ENCODE measurements at regions not wholly inside any gene's neighbourhood (a gene's known extent, or its start where the extent isn't known, plus 50 kb on each side); places are given as distances from the start of the nearest gene placed in this dataset.
"Not testable (repeated sequence)": the region's sequence is repeated elsewhere in the genome, so short reads cannot be mapped to it uniquely, and the experiment has no call there.

DNA sequence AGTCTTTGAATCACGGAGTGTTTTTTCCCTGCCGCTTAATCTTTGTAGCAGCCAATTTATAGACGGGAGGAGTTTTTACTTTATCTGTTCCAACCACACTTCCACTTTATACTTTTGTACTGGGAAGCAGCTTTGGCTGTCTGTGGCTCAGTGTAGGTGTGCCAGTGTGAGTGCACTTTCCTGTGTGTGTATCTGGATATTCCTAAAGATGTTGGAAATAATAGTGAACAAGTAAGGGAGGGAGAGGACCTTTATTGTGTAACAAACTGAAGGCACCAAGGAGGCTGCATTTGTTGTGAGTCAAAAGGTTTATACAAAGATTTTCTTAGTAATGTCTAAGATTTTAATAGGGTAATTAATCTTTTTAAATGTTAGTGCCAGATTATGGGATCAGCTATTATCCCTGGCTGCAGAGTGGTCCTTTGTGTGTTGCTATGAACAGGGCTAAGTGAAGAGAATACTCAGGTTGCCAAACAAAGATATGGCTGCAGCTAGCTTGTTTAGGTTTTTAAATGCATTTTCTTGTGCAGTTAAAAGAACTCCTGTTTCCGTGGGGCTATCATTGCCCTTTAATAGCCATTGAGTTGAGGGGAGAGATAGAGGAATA is 226.3 kb downstream of the RNF144B start:
- no peak for ATAC-seq
- no peak overlapping the region for H3K27ac Mint-ChIP-seq
- no peak for DNase-seq (ENCODE audit: low spot score in 2 of 2)
- H3K9me3 Mint-ChIP-seq, result no peaks in the 10 kb centered on the region
- H3K36me3 Mint-ChIP-seq, result no peaks in the 10 kb centered on the region
- no peaks in the 10 kb centered on the region for H3K4me1 Mint-ChIP-seq
- no peak overlapping the region for H3K4me3 Mint-ChIP-seq

DNA sequence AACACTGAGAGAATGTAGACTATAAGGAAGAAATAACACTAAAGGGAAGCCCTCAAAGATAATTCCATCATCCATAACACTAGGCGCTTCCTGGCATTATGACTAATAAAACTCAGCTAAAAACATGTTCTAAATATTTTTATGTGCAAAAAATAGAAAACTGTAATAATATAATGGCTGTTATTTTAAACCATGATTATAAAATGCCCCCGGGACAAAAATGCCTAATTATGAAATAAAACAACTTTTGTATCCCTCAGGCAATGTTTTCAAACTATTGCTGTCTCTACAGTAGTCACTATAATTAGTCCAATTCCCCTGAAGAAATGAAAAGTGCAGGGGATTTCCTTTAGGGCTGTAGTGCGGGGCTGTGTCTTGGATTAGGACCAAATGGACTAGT is 242.4 kb downstream of the RNF144B start:
- H3K36me3 Mint-ChIP-seq, result no peaks in the 10 kb centered on the region
- H3K4me3 Mint-ChIP-seq, result no peak overlapping the region
- DNase-seq (ENCODE audit: low spot score in 2 of 2) (no peak), ATAC-seq (no peak)
- H3K27ac Mint-ChIP-seq, result no peak overlapping the region
- no peaks in the 10 kb centered on the region for H3K9me3 Mint-ChIP-seq
- no peaks in the 10 kb centered on the region for H3K4me1 Mint-ChIP-seq

DNA sequence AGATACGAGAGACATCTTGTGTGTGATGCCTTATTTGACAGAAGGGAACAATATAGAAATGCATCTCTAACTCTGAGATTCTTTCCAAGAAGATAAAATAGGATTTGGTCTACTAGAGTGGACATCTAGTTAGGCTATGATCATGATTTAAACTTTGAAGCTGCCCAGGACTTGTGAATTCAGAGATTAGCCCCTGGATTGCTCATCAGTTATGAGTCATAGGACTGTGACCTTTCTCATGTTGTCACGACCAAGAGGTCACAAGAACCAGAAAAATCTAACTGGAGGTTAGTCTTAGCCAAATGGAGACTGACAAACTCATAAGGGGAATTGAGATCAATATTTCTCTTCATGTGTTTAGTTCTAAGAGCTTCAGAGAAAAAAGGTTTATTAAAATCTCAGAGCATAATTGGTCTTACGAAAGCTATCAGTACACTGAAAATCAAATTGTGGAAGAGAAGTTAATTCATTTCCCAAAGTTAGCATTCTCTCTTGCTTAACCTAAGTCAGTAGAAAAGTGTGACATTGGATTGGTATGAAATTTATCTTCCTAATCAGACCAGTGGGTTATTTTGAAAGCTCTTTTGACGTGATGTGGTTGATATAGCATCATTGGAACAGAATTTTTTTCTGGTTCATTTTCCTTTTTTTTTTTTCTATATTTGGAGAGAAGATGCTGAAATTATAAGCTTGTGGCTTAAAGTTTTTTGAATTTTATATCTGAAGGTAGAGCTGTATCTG is 245.7 kb downstream of the RNF144B start:
- Mint-ChIP-seq H3K4me3 (no peak overlapping the region), H3K36me3 (no peaks in the 10 kb centered on the region), H3K4me1 (no peaks in the 10 kb centered on the region), H3K27ac (no peak overlapping the region), H3K9me3 (no peaks in the 10 kb centered on the region)
- no peak for DNase-seq (ENCODE audit: low spot score in 2 of 2)
- no peak for ATAC-seq

DNA sequence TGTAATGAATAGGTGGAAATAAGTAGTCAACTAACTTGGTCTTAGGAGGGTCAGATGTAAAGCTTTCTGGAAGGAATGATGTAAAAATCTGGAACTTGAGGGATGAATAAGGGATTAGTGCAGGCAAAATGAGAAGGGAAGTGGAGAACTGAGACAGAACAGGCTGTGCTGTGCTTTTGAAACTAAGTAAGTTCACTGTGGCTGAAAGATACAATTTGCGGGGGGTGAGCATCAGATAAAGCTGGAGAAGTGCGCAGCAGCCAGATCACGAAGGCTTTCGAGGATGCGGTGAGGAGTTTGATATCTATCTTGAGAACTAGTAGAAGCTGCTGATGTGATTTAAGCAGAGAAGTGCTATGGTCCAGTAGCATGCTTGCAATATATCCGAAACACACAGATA is 247.8 kb downstream of the RNF144B start:
- H3K9me3 Mint-ChIP-seq, result no peaks in the 10 kb centered on the region
- no peak for ATAC-seq
- no peak for DNase-seq (ENCODE audit: low spot score in 2 of 2)
- no peak overlapping the region for H3K27ac Mint-ChIP-seq
- H3K4me1 Mint-ChIP-seq, result no peaks in the 10 kb centered on the region
- no peak overlapping the region for H3K4me3 Mint-ChIP-seq
- H3K36me3 Mint-ChIP-seq, result no peaks in the 10 kb centered on the region

DNA sequence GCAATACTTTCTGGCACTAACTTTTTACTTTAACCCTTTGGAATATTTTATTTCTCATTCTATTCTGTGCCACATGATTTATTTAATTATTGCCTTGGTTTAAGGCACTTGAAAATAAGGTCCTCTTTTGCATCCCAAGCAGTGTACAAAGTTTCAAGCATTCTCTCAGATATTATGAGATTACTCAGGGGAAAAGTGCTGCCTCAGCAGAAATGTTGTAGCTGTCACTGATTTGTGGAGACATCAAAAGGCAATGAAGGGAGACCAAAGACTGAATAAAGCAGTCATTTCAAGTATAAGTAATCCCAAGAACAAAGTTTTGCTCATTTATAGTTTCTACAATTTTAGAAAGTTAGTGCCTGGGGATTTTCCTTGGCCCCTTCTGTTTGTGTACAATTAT is 253.0 kb downstream of the RNF144B start:
- peaks cover 4% of the 10 kb centered on the region for H3K9me3 Mint-ChIP-seq
- no peak overlapping the region for H3K27ac Mint-ChIP-seq
- no peak overlapping the region for H3K4me3 Mint-ChIP-seq
- no peaks in the 10 kb centered on the region for H3K4me1 Mint-ChIP-seq
- DNase-seq (ENCODE audit: low spot score in 2 of 2) (no peak), ATAC-seq (no peak)
- H3K36me3 Mint-ChIP-seq, result no peaks in the 10 kb centered on the region

DNA sequence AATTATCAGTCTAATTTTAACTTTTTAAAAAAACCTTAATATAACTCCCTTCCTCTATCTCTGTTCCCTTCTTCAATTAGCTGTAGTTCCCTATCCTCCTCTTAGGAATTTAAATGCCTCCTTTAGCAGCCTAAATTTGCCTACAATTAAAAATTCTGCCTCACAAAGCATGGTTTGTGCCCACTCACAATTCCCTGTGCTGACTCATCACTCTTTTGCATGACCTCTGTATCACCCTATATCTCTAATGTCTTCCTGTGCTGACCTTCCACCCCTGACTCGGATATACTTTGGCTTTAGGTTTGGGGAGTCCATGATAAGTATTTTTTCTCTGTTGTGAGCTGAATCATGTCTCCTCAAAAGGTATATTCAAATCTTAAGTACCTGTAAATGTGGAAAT is 253.6 kb downstream of the RNF144B start:
- no peaks in the 10 kb centered on the region for H3K36me3 Mint-ChIP-seq
- no peaks in the 10 kb centered on the region for H3K4me1 Mint-ChIP-seq
- ATAC-seq, result no peak
- no peak for DNase-seq (ENCODE audit: low spot score in 2 of 2)
- H3K27ac Mint-ChIP-seq, result no peak overlapping the region
- H3K4me3 Mint-ChIP-seq, result no peak overlapping the region
- H3K9me3 Mint-ChIP-seq, result peaks cover 4% of the 10 kb centered on the region

DNA sequence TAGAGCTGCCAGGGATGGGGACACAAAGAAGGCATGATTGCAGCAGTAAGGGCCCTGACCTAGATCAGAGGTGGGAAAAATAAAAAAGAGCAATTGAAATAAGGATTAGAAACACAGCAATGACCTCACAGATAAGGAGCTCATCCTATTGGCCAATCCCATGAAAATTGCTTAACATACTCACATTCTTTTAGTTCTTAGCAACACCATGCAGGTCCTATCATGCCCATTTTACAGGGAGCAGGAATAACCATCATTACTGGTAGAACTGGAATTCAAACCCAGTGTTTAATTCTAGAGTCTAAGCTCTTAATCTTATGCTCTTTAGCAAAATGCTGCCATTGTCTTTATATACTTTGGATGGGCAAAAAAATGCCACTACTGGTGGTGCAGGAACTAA is 267.7 kb downstream of the RNF144B start:
- Mint-ChIP-seq H3K36me3 (no peaks in the 10 kb centered on the region), H3K9me3 (peaks cover 13% of the 10 kb centered on the region), H3K27ac (no peak overlapping the region), H3K4me1 (no peaks in the 10 kb centered on the region), H3K4me3 (no peak overlapping the region)
- DNase-seq (ENCODE audit: low spot score in 2 of 2) (no peak), ATAC-seq (no peak)

DNA sequence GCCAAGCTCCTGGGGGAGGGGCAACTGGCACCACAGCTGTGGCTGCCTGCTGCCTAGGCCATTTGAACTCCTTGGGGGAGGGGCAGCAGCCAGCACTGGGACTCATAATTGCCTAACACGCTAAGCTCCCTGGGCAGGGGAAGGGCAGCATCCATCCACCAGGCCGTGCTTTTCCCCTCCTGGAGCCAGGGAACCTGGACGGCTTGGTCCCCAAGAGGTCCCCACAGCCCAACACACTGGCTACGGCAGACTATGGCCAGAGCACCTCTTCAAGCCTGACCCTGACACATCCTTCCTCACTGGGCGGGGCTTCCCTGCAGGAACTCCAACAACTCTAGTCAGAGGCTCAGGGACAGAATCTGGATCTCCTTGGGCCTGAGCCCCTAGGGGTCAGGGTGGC is 269.4 kb downstream of the RNF144B start:
- no peak for DNase-seq (ENCODE audit: low spot score in 2 of 2)
- H3K36me3 Mint-ChIP-seq, result no peaks in the 10 kb centered on the region

DNA sequence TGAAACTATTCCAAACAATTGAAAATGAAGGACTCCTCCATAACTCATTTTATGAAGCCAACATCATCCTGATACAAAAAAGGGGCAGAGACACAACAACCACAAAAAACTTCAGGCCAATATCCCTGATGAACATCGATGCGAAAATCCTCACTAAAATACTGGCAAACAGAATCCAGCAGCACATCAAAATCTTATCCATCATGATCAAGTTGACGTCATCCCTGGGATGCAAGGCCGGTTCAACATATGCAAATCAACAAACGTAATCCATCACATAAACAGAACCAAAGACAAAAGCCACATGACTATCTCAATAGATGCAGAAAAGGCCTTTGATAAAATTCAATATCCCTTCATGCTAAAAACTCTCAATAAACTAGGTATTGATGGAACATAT is 272.8 kb downstream of the RNF144B start:
- H3K4me3 Mint-ChIP-seq; H3K4me1 Mint-ChIP-seq; ATAC-seq; H3K27ac Mint-ChIP-seq; H3K36me3 Mint-ChIP-seq; DNase-seq (ENCODE audit: low spot score in 2 of 2): not testable (repeated sequence)
- H3K9me3 Mint-ChIP-seq, result peaks cover 16% of the 10 kb centered on the region

More for the DNA sequence above, 269.4 kb downstream of the RNF144B start:
- ATAC-seq, result no peak
- no peak overlapping the region for H3K27ac Mint-ChIP-seq
- H3K4me1 Mint-ChIP-seq, result no peaks in the 10 kb centered on the region
- H3K4me3 Mint-ChIP-seq, result no peak overlapping the region
- H3K9me3 Mint-ChIP-seq, result peaks cover 16% of the 10 kb centered on the region

DNA sequence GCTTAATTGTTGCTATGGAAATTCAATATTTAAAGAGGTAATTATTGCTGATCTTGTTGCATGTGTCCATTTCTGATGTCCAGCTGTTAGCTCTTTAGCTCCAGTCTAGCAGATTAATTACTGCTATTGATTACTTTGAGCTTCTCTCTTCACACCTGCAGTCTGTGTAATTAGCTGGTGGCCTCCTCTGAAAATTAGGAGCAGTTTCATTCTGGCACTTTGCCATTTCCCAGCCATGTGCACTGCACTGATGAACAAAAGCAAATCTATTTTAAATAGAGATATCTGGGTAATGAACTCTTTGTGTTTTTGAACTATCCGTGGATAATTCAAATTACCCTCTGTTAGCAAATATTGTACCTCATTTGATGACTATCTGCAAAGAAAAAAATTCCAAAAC is 275.9 kb downstream of the RNF144B start:
- no peaks in the 10 kb centered on the region for H3K36me3 Mint-ChIP-seq
- no peak overlapping the region for H3K4me3 Mint-ChIP-seq
- no peaks in the 10 kb centered on the region for H3K4me1 Mint-ChIP-seq
- no peak overlapping the region for H3K27ac Mint-ChIP-seq
- no peak for ATAC-seq
- H3K9me3 Mint-ChIP-seq, result peaks cover 13% of the 10 kb centered on the region
- DNase-seq (ENCODE audit: low spot score in 2 of 2), result no peak

DNA sequence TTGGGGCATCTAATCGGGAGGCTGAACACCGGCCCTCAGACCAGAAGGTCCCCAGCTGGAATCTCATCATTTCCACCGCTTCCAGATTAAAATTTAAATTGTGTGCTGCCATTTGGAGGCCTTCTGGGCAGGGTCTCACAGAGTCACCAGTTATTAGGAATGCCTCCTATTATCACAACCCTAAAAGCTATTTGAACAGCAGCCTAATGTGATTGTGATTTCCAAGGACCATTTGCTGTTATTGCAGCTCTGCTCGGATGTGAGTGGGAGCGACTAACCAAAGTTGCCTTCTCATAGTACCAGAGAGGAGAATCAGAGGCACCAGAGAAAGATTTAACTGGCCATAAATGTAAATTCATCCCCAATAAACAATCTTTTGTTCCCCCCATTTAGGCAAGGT is 277.3 kb downstream of the RNF144B start:
- no peak for DNase-seq (ENCODE audit: low spot score in 2 of 2)
- no peak overlapping the region for H3K4me3 Mint-ChIP-seq
- H3K9me3 Mint-ChIP-seq, result peaks cover 5% of the 10 kb centered on the region
- H3K4me1 Mint-ChIP-seq, result no peaks in the 10 kb centered on the region
- ATAC-seq, result no peak
- no peak overlapping the region for H3K27ac Mint-ChIP-seq
- H3K36me3 Mint-ChIP-seq, result no peaks in the 10 kb centered on the region

DNA sequence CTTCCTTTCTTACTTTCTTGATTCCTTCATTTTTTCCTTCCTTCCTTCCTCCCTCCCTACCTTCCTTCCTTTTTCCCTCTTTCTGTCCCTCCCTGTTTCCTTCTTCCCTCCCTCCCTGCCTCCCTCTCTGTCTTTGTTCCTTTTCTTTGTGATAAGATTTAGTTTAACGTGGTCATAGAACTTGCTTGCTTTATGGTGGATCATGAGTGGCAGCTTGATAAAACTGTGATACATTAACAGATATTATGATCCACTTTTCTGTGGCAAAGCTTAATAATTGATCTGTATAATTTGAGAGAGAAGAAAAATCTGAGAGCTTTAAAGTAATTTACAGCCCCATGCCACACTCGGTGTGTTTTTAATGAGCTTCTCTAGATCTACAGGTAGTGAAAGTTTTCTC is 280.5 kb downstream of the RNF144B start:
- Mint-ChIP-seq H3K4me3 (no peak overlapping the region), H3K9me3 (no peaks in the 10 kb centered on the region), H3K36me3 (no peaks in the 10 kb centered on the region), H3K27ac (no peak overlapping the region), H3K4me1 (no peaks in the 10 kb centered on the region)
- DNase-seq (ENCODE audit: low spot score in 2 of 2) (no peak), ATAC-seq (no peak)

DNA sequence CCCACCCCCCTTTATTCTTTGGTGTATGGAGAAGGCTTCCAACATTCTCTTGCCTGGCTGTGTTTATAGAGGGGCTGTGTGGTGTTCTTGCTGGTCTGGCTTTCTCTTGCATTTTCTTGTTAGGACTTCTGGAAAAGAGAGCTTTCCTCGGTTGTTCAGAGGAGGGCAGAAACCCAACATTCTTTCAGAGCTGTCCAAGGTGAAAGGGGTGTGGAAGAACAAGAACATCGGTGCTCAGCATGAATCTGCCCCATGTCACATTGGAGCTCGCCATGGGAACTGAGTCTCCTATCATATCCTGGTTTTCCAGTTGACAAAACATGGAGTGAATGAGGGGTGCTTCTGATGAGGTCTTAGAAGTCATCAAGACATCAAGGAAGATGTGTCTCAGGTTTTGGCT is 281.8 kb downstream of the RNF144B start:
- no peaks in the 10 kb centered on the region for H3K9me3 Mint-ChIP-seq
- no peak for DNase-seq (ENCODE audit: low spot score in 2 of 2)
- H3K36me3 Mint-ChIP-seq, result no peaks in the 10 kb centered on the region
- H3K27ac Mint-ChIP-seq, result no peak overlapping the region
- no peak for ATAC-seq
- no peaks in the 10 kb centered on the region for H3K4me1 Mint-ChIP-seq
- no peak overlapping the region for H3K4me3 Mint-ChIP-seq

DNA sequence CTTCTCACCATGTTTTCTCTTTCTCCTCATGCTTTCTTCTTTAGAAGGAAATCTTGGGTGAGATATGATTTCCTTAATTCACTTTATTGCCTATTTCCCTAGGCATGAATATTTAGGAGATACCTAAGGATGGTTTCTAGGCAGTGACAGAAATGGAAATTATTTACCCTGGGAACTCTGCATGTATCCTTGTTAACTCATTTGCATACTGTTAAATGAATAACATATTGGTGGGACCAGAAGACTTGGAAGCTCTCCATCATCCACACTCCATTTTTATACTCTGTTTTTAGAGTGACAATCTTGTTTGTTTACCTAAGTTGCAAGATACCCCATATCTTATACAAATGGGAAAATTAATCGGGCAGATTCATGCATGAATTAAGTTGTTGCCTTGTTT is 285.7 kb downstream of the RNF144B start:
- H3K36me3 Mint-ChIP-seq, result no peaks in the 10 kb centered on the region
- no peaks in the 10 kb centered on the region for H3K9me3 Mint-ChIP-seq
- H3K4me3 Mint-ChIP-seq, result no peak overlapping the region
- no peak overlapping the region for H3K27ac Mint-ChIP-seq
- ATAC-seq, result no peak
- no peak for DNase-seq (ENCODE audit: low spot score in 2 of 2)
- no peaks in the 10 kb centered on the region for H3K4me1 Mint-ChIP-seq

DNA sequence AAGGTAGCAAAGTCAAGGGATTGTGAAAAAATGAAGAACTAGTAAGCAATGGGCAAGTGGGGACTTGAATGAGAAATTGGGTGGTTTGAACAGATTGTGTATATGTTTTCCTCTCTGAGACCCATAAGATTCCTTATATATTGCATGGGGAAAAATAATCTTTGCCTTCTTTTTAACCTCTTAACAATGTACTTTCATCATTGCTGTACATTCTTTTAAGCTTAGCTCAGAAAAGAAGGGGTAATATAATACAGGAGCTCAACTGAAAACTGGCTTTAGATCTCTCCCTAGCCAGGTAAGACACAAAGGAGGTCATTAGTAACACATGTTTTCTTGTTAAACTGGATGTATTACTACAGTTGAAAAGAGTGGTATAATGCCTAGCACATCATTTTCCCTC is 287.2 kb downstream of the RNF144B start:
- no peaks in the 10 kb centered on the region for H3K4me1 Mint-ChIP-seq
- DNase-seq (ENCODE audit: low spot score in 2 of 2), result no peak
- H3K27ac Mint-ChIP-seq, result no peak overlapping the region
- H3K9me3 Mint-ChIP-seq, result no peaks in the 10 kb centered on the region
- ATAC-seq, result no peak
- no peaks in the 10 kb centered on the region for H3K36me3 Mint-ChIP-seq
- no peak overlapping the region for H3K4me3 Mint-ChIP-seq

DNA sequence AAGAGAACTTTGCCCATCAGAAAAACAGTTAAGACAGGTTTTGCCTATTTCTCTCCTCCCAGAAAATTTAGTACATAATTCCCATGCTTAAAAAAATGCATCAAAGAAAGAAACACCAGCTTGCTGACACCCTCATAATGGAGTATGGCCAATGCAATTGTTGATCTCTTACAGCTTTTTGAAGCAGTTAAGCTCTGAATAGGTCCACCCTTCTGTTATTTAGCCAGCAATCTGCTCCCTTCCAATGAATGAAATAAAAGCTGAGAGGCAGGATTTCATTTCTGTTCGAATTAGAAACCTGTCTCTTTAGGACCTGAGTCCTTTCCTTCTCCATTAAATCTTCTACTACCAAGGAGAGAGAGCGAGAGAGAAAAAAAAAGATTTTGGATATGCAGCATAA is 288.7 kb downstream of the RNF144B start:
- Mint-ChIP-seq H3K4me3 (no peak overlapping the region), H3K9me3 (no peaks in the 10 kb centered on the region)
- ATAC-seq, result no peak

More for the DNA sequence above, 288.7 kb downstream of the RNF144B start:
- Mint-ChIP-seq H3K27ac (no peak overlapping the region), H3K36me3 (no peaks in the 10 kb centered on the region), H3K4me1 (no peaks in the 10 kb centered on the region)
- DNase-seq (ENCODE audit: low spot score in 2 of 2), result no peak
